Kidney (tissue), 13 donors: ENCODE measurements at regions not wholly inside any gene's neighbourhood (a gene's known extent, or its start where the extent isn't known, plus 50 kb on each side); places are given as distances from the start of the nearest gene placed in this dataset.

ENCODE experiments used
- DNase-seq, 5 donors: peaks; one replicate each; pipeline ENCODE4 v3.0.0-alpha.2; 2013 to 2020
- FAIRE-seq: peaks from 2 replicates; lab custom pipeline; 2012; peaks lifted over from hg19 to GRCh38; lab: Jason Lieb, UNC
- H3K27ac ChIP-seq, 2 donors: one replicate each; pipeline ENCODE4 v1.7.0; 2013; ENCODE audit warnings: low read depth in 2 of 2, low read length in 2 of 2, inconsistent platforms in 1 of 2
- H3K27me3 ChIP-seq: one replicate; pipeline ENCODE4 v1.7.1; 2013; ENCODE audit warnings: low read length, inconsistent platforms; ENCODE audit not compliant: control insufficient read depth, insufficient read depth
- H3K36me3 ChIP-seq, 3 donors: one replicate each; pipeline versions ENCODE4 v1.7.0 to v1.7.1; 2013; ENCODE audit warnings: low read length in 3 of 3, control low read depth in 1 of 3, inconsistent platforms in 1 of 3; ENCODE audit not compliant: insufficient read depth in 3 of 3, control insufficient read depth in 2 of 3
- H3K4me1 ChIP-seq, 3 donors: one replicate each; pipeline versions ENCODE4 v1.7.0 to v1.7.1; 2013; ENCODE audit warnings: low read length in 3 of 3, inconsistent platforms in 1 of 3, low read depth in 1 of 3; ENCODE audit not compliant: control insufficient read depth in 2 of 3, insufficient read depth in 2 of 3
- H3K4me3 ChIP-seq, 3 donors: one replicate each; pipeline versions ENCODE4 v1.7.0 to v1.8.1; 2013; ENCODE audit warnings: low read length in 3 of 3, control low read depth in 1 of 3, inconsistent platforms in 1 of 3
- H3K9ac ChIP-seq, 3 donors: one replicate each; pipeline versions ENCODE4 v1.7.0 to v1.7.1; 2013; ENCODE audit warnings: low read length in 3 of 3, control low read depth in 1 of 3, inconsistent platforms in 1 of 3
- H3K9me3 ChIP-seq, 3 donors: one replicate each; pipeline versions ENCODE4 v1.7.0 to v1.7.1; 2013; ENCODE audit warnings: low read length in 3 of 3, control low read depth in 1 of 3, inconsistent platforms in 1 of 3; ENCODE audit not compliant: control insufficient read depth in 2 of 3, insufficient read depth in 1 of 3
- CTCF ChIP-seq: IDR thresholded peaks from 3 replicates; pipeline ENCODE4 v1.5.1; 2012; ENCODE audit warnings: mild to moderate bottlenecking, moderate library complexity, borderline replicate concordance; ENCODE audit not compliant: insufficient read depth; ENCODE audit errors: extremely low read depth
- intact Hi-C: fragments of 100-400 bp; cut with DNase I; formaldehyde crosslinking; loops from one replicate; pipeline ENCODE4 v1.11.1; 2022
- donor health status: control.
- donor health status: control.
- donor health status: control.
- donor health status: control.
- donor health status: control.
- donor health status: DM: yes; HTN: yes; CAD: no.
- donor health status: Normal renal cell carcinoma (clear cell type).

- FAIRE-seq = no peak
- no peak overlapping the region for H3K27ac ChIP-seq
- no peaks in the 10 kb centered on the region for H3K9me3 ChIP-seq
- no peak for DNase-seq
- TF ChIP-seq CTCF = no peak
- no peaks in the 10 kb centered on the region for H3K4me1 ChIP-seq
- no peak overlapping the region for H3K9ac ChIP-seq
- H3K4me3 ChIP-seq = no peak overlapping the region
- no peaks in the 10 kb centered on the region for H3K36me3 ChIP-seq
- intact Hi-C loops = no loop called here
- no peaks in the 10 kb centered on the region for H3K27me3 ChIP-seq
These were observed 619.5 kb downstream of the MATN1 start for GRCh38 chr1:30103708-30104411.

GRCh38 chr1:30102605-30103004, 620.8 kb downstream of the MATN1 start:
- Histone ChIP-seq H3K27ac (no peak overlapping the region), H3K27me3 (no peaks in the 10 kb centered on the region), H3K9ac (no peak overlapping the region), H3K4me3 (no peak overlapping the region), H3K4me1 (no peaks in the 10 kb centered on the region), H3K9me3 (no peaks in the 10 kb centered on the region), H3K36me3 (no peaks in the 10 kb centered on the region)
- TF ChIP-seq CTCF = no peak
- no peak for DNase-seq
- FAIRE-seq = no peak
- intact Hi-C loops = no loop called here

- FAIRE-seq (no peak), DNase-seq (peak in 1 of 5 donors; percentile 23)
- H3K27me3 ChIP-seq = no peaks in the 10 kb centered on the region
- no peaks in the 10 kb centered on the region for H3K36me3 ChIP-seq
- TF ChIP-seq CTCF = no peak
- H3K4me3 ChIP-seq = no peak overlapping the region
- intact Hi-C loops = no loop called here
- H3K9me3 ChIP-seq = no peaks in the 10 kb centered on the region
- no peaks in the 10 kb centered on the region for H3K4me1 ChIP-seq
- no peak overlapping the region for H3K9ac ChIP-seq
- H3K27ac ChIP-seq = no peak overlapping the region
These were observed 621.7 kb downstream of the MATN1 start for GRCh38 chr1:30101487-30102227.
